Transverse colon (tissue), 4 donors: ENCODE measurements at regions not wholly inside any gene's neighbourhood (a gene's known extent, or its start where the extent isn't known, plus 50 kb on each side); places are given as distances from the start of the nearest gene placed in this dataset.

ENCODE experiments used
- DNase-seq: peaks from one replicate; pipeline ENCODE4 v3.0.0-alpha.2; 2019
- H3K27ac ChIP-seq, 4 donors: fragments of 200-600 bp; sonication (generic); 2 replicates each; pipeline ENCODE4 v1.5.1; 2016 to 2018; ENCODE audit warnings: inconsistent platforms in 4 of 4
- H3K27me3 ChIP-seq: fragments of 200-600 bp; sonication (generic); 2 replicates; pipeline ENCODE4 v1.5.1; 2017; ENCODE audit warnings: inconsistent platforms
- H3K36me3 ChIP-seq, 4 donors: fragments of 200-600 bp; sonication (generic); 2 replicates each; pipeline ENCODE4 v1.5.1; 2017 to 2019; ENCODE audit warnings: inconsistent platforms in 4 of 4
- H3K4me1 ChIP-seq, 4 donors: fragments of 200-600 bp; sonication (generic); 2 replicates each; pipeline ENCODE4 v1.5.1; 2017 to 2020; ENCODE audit warnings: inconsistent platforms in 4 of 4
- H3K4me3 ChIP-seq, 4 donors: fragments of 200-600 bp; sonication (generic); 1 replicate in 1 of 4; 2 replicates in 3 of 4; pipeline versions ENCODE4 v1.5.1 to v1.6.1; 2017 to 2019; ENCODE audit warnings: inconsistent platforms in 4 of 4
- H3K9me3 ChIP-seq, 2 donors: fragments of 200-600 bp; sonication (generic); 2 replicates each; pipeline ENCODE4 v1.5.1; 2017 to 2019; ENCODE audit warnings: inconsistent platforms in 2 of 2
- EP300 ChIP-seq: sonication (generic); formaldehyde crosslinking; IDR thresholded peaks from one replicate; pipeline ENCODE4 v1.6.1; 2017; ENCODE audit warnings: antibody characterized with exemption, low read depth
- POLR2A ChIP-seq: fragments of 450-650 bp; IDR thresholded peaks from one replicate; pipeline ENCODE4 v1.6.1; 2016; ENCODE audit warnings: antibody characterized with exemption, mild to moderate bottlenecking, moderate library complexity
- POLR2AphosphoS5 ChIP-seq, 3 donors: sonication (generic); formaldehyde crosslinking; IDR thresholded peaks; one replicate each; pipeline ENCODE4 v1.6.1; 2016; ENCODE audit warnings: antibody characterized with exemption in 3 of 3
- WGBS, 2 donors: methylation state at CpG; one replicate each; pipeline ENCODE4 v1.1.5; 2018; ENCODE audit warnings: low coverage in 1 of 2; 5-methylcytosine and 5-hydroxymethylcytosine counted together
- in situ Hi-C, 4 donors: fragments of 200-750 bp; cut with MboI; loops; one replicate each; pipeline versions ENCODE4 v1.15.0 to v1.15.1; 2017; ENCODE audit warnings: low sequenced_read_pairs in 3 of 4, low pct_ligation_motif_present in 1 of 4, low pct_unique_long_range_greater_than_20kb in 1 of 4
- intact Hi-C: fragments of 100-400 bp; cut with DNase I; formaldehyde crosslinking; loops from one replicate; pipeline ENCODE4 v1.15.1; 2023; ENCODE audit warnings: low total_unique reads
- TF ChIP-seq, protein P1 (sequence below), 5 experiments: fragments of 200-600 bp in 3 of 5; fragments of 450-650 bp in 2 of 5; sonication (generic) in 3 of 5; IDR thresholded peaks; 1 replicate in 2 of 5; 2 replicates in 3 of 5; pipeline ENCODE4 v1.5.1; 2016 to 2017; ENCODE audit warnings: antibody characterized with exemption in 5 of 5, inconsistent platforms in 3 of 5, mild to moderate bottlenecking in 2 of 5, moderate library complexity in 1 of 5

GRCh38 chr10:94210440-94211168 is 152.1 kb downstream of the NOC3L start:
- H3K4me1 ChIP-seq, result no peaks in the 10 kb centered on the region
- WGBS, 2 donors, result 72 to 75% methylated on average over 4 to 5 of the region's 5 CpGs
- intact Hi-C loops (no loop called here), in situ Hi-C loops (no loop called here)
- no peak for TF ChIP-seq POLR2A
- no peak for TF ChIP-seq POLR2AphosphoS5 (IDR thresholded peaks at IDR 0.05)
- TF ChIP-seq, protein P1, sequence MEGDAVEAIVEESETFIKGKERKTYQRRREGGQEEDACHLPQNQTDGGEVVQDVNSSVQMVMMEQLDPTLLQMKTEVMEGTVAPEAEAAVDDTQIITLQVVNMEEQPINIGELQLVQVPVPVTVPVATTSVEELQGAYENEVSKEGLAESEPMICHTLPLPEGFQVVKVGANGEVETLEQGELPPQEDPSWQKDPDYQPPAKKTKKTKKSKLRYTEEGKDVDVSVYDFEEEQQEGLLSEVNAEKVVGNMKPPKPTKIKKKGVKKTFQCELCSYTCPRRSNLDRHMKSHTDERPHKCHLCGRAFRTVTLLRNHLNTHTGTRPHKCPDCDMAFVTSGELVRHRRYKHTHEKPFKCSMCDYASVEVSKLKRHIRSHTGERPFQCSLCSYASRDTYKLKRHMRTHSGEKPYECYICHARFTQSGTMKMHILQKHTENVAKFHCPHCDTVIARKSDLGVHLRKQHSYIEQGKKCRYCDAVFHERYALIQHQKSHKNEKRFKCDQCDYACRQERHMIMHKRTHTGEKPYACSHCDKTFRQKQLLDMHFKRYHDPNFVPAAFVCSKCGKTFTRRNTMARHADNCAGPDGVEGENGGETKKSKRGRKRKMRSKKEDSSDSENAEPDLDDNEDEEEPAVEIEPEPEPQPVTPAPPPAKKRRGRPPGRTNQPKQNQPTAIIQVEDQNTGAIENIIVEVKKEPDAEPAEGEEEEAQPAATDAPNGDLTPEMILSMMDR (IDR thresholded peaks at IDR 0.05), result no peak
- no peak for TF ChIP-seq EP300
- H3K27me3 ChIP-seq, result no peaks in the 10 kb centered on the region
- no peaks in the 10 kb centered on the region for H3K9me3 ChIP-seq
- no peak for DNase-seq
- H3K36me3 ChIP-seq, result no peaks in the 10 kb centered on the region
- peak overlapping the region in 2 of 4 donors; percentile 3 to 25 for H3K27ac ChIP-seq
- H3K4me3 ChIP-seq, result no peak overlapping the region

DNA sequence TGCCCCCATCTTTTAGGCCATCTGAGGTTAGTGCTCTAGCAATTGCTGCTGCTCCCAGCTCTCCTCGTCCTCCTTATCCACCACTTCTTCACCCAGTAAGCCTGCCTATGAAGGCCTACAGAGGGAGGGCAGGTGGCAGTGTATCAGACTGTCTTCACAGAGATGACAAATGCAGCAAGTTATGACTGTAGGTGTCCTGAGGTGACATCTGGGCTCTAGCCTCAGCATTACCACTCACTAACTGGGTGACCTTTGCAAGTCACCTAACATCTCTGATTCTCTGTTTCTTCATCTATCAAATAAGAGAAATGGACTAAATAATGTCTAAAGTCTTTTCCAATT is 151.6 kb downstream of the NOC3L start:
- Histone ChIP-seq H3K27ac (peak overlapping the region in 1 of 4 donors; percentile 25), H3K36me3 (no peaks in the 10 kb centered on the region), H3K4me3 (no peak overlapping the region), H3K9me3 (no peaks in the 10 kb centered on the region), H3K27me3 (no peaks in the 10 kb centered on the region), H3K4me1 (no peaks in the 10 kb centered on the region)
- intact Hi-C loops (no loop called here), in situ Hi-C loops (no loop called here)
- TF ChIP-seq POLR2A, result no peak
- TF ChIP-seq POLR2AphosphoS5 (IDR thresholded peaks at IDR 0.05), result no peak
- TF ChIP-seq, protein P1 (IDR thresholded peaks at IDR 0.05), result no peak
- no peak for TF ChIP-seq EP300
- no peak for DNase-seq
- WGBS, 2 donors, result 87 to 100% methylated on average over 1 of the region's 1 CpG

DNA sequence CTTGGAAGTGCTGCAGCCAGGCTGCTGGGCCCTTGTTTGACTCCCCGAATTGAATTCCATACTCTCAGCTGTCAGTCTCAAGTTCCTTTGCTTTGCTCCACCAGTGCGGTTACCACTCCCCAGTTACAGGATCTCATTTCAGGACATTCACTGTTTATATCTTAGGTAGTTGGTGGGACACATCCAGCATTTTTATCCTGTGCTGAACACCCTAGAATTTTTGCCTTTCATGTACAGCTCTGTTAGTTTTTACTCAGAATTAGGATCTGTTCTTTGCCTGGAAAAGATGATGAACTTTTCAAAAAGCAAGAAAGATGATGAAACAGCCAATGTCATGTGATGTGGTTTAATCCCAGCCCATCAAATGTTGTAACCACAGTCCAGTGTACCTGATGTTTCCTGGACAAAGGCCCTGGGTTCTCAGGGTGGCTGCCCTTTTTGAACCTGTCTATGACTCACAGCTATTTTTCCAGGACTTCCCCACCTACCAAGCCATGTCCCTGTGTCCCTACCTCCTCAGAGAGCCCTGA is 149.7 kb downstream of the NOC3L start:
- TF ChIP-seq, protein P1 (IDR thresholded peaks at IDR 0.05), result no peak
- peak in 1 of 3 donors; percentile 47 for TF ChIP-seq POLR2AphosphoS5 (IDR thresholded peaks at IDR 0.05)
- Histone ChIP-seq H3K4me1 (no peaks in the 10 kb centered on the region), H3K36me3 (no peaks in the 10 kb centered on the region), H3K27ac (peak overlapping the region in 1 of 4 donors; percentile 32), H3K27me3 (no peaks in the 10 kb centered on the region), H3K9me3 (no peaks in the 10 kb centered on the region), H3K4me3 (no peak overlapping the region)
- intact Hi-C loops, result no loop called here
- WGBS, 2 donors, result 88 to 94% methylated on average over 2 of the region's 2 CpGs
- in situ Hi-C loops, result no loop called here
- DNase-seq, result peak; percentile 14

GRCh38 chr10:94213980-94214379 is 148.8 kb downstream of the NOC3L start:
- WGBS, 2 donors, result 59 to 69% methylated on average over 3 of the region's 3 CpGs
- Histone ChIP-seq H3K4me1 (no peaks in the 10 kb centered on the region), H3K36me3 (no peaks in the 10 kb centered on the region), H3K4me3 (no peak overlapping the region), H3K27ac (no peak overlapping the region), H3K9me3 (no peaks in the 10 kb centered on the region), H3K27me3 (no peaks in the 10 kb centered on the region)
- in situ Hi-C loops, result no loop called here
- intact Hi-C loops, result no loop called here
- no peak for DNase-seq
- TF ChIP-seq POLR2A, result no peak
- TF ChIP-seq, protein P1 (IDR thresholded peaks at IDR 0.05), result no peak
- no peak for TF ChIP-seq POLR2AphosphoS5 (IDR thresholded peaks at IDR 0.05)
- no peak for TF ChIP-seq EP300
